ENCODE measurements at regions not wholly inside any gene's neighbourhood (a gene's known extent, or its start where the extent isn't known, plus 50 kb on each side); places are given as distances from the start of the nearest gene placed in this dataset.

- Histone ChIP-seq H3K36me3 (no peaks in the 10 kb centered on the region), H3K27ac (no peak overlapping the region), H3K9me3 (peaks cover 0 to 11% (median 0%) of the 10 kb centered on the region in 11 donors), H3K4me1 (no peaks in the 10 kb centered on the region), H3K27me3 (peaks cover 0 to 21% (median 0%) of the 10 kb centered on the region in 7 donors), H3K4me3 (no peak overlapping the region)
- intact Hi-C loops (cut with DNase I): no loop called here
- ATAC-seq: no peak
- TF ChIP-seq CTCF (IDR thresholded peaks at IDR 0.05): no peak
- WGBS, 2 donors: 64 to 70% methylated on average over 4 of the region's 4 CpGs
- no peak for DNase-seq
Measured at GRCh38 chr1:114330451-114330983, 176.8 kb upstream of the SYT6 start.

- H3K27me3 ChIP-seq: peaks cover 0 to 21% (median 0%) of the 10 kb centered on the region in 7 donors
- WGBS, 2 donors: 77 to 80% methylated on average over 7 of the region's 7 CpGs
- intact Hi-C loops (cut with DNase I): no loop called here
- no peaks in the 10 kb centered on the region for H3K4me1 ChIP-seq
- DNase-seq (no peak), ATAC-seq (no peak)
- H3K4me3 ChIP-seq: no peak overlapping the region
- H3K36me3 ChIP-seq: no peaks in the 10 kb centered on the region
- TF ChIP-seq CTCF (IDR thresholded peaks at IDR 0.05): no peak
- H3K9me3 ChIP-seq: peaks cover 0 to 11% (median 0%) of the 10 kb centered on the region in 11 donors
- H3K27ac ChIP-seq: no peak overlapping the region
Measured at GRCh38 chr1:114328361-114328904, 174.8 kb upstream of the SYT6 start.

GRCh38 chr1:114324662-114324965 lies 170.9 kb upstream of the SYT6 start:
- intact Hi-C loops (cut with DNase I): no loop called here
- no peaks in the 10 kb centered on the region for H3K36me3 ChIP-seq
- TF ChIP-seq CTCF (IDR thresholded peaks at IDR 0.05): no peak
- no peak for ATAC-seq
- H3K27ac ChIP-seq: no peak overlapping the region
- 88 to 92% methylated on average over 5 of the region's 5 CpGs for WGBS, 2 donors
- no peak for DNase-seq
- no peak overlapping the region for H3K4me3 ChIP-seq
- H3K4me1 ChIP-seq: no peaks in the 10 kb centered on the region
- peaks cover 0 to 14% (median 0%) of the 10 kb centered on the region in 7 donors for H3K27me3 ChIP-seq
- H3K9me3 ChIP-seq: peaks cover 0 to 11% (median 0%) of the 10 kb centered on the region in 11 donors

DNA sequence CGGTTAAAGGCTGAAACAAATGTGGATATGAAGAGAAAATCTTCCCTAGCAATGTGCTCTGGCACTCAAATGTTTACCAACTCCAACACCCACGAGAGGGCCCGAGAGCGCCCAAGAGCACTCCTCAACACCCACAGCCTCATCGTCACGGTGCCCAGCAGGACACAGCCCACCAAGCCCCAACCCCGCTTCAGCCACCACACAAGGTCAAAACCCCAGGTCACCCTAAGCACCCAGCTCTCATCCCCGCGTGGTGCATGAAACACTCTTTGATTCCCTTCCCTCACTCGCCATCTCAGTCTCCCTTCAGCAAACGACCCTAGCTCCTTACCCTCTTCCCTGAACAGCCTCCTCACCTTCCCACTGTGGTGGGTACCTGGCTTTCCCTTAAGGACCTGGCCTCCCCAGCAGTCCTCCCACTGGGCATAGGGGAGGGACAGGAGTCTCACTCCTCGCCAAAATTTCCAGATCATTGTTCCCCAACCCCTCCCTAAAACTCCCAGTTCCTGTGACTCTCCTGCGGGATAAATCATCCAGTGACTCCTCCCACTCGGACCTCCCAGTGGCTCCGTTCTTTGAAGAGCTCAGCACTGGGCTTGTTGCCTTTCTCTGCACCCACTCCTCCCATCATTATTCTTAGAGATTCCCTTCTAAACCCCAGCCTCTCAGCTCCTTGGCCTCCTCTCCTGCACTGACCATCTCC lies 170.4 kb upstream of the SYT6 start:
- 79 to 86% methylated on average over 15 of the region's 15 CpGs for WGBS, 2 donors
- intact Hi-C loops (cut with DNase I): no loop called here
- ATAC-seq: no peak
- Histone ChIP-seq H3K27me3 (peaks cover 0 to 9% (median 0%) of the 10 kb centered on the region in 7 donors), H3K9me3 (peaks cover 0 to 11% (median 0%) of the 10 kb centered on the region in 11 donors), H3K27ac (no peak overlapping the region), H3K4me1 (no peaks in the 10 kb centered on the region), H3K36me3 (no peaks in the 10 kb centered on the region), H3K4me3 (no peak overlapping the region)
- no peak for TF ChIP-seq CTCF (IDR thresholded peaks at IDR 0.05)
- no peak for DNase-seq
